H9 (cell line): ENCODE measurements at regions not wholly inside any gene's neighbourhood (a gene's known extent, or its start where the extent isn't known, plus 50 kb on each side); places are given as distances from the start of the nearest gene placed in this dataset.

Source experiments
- DNase-seq: peaks from one replicate; pipeline ENCODE4 v3.0.0-alpha.2; 2017
- H2AFZ ChIP-seq: one replicate; pipeline ENCODE4 v1.6.1; 2013; ENCODE audit warnings: mild to moderate bottlenecking, low read length, control low read depth, moderate library complexity
- H2AK5ac ChIP-seq: 2 replicates; pipeline ENCODE4 v1.6.1; 2013; ENCODE audit warnings: low read length, control low read depth, mixed read lengths; ENCODE audit not compliant: insufficient read length
- H2BK120ac ChIP-seq: one replicate; pipeline ENCODE4 v1.6.1; 2013; ENCODE audit warnings: low read depth, mild to moderate bottlenecking, low read length, control low read depth, inconsistent platforms; ENCODE audit not compliant: poor library complexity, severe bottlenecking
- H2BK12ac ChIP-seq: 2 replicates; pipeline ENCODE4 v1.6.1; 2013; ENCODE audit warnings: low read length, control low read depth, mixed read lengths, low read depth; ENCODE audit not compliant: insufficient read length
- H2BK15ac ChIP-seq: 2 replicates; pipeline ENCODE4 v1.6.1; 2013; ENCODE audit warnings: low read depth, low read length, control low read depth
- H2BK20ac ChIP-seq: one replicate; pipeline ENCODE4 v1.6.1; 2013; ENCODE audit warnings: low read depth, mild to moderate bottlenecking, low read length, control low read depth, inconsistent platforms; ENCODE audit not compliant: poor library complexity, severe bottlenecking
- H2BK5ac ChIP-seq: 2 replicates; pipeline ENCODE4 v1.6.1; 2013; ENCODE audit warnings: low read length, control low read depth, mixed read lengths; ENCODE audit not compliant: insufficient read length
- H3K14ac ChIP-seq: 2 replicates; pipeline ENCODE4 v1.6.1; 2013; ENCODE audit warnings: low read length, control low read depth; ENCODE audit not compliant: insufficient read depth
- H3K18ac ChIP-seq: 2 replicates; pipeline ENCODE4 v1.6.1; 2013; ENCODE audit warnings: low read depth, mild to moderate bottlenecking, mixed read lengths, low read length, control low read depth; ENCODE audit not compliant: insufficient read length
- H3K23ac ChIP-seq: 2 replicates; pipeline ENCODE4 v1.6.1; 2013; ENCODE audit warnings: low read length, control low read depth, mixed read lengths, low read depth; ENCODE audit not compliant: insufficient read length
- H3K23me2 ChIP-seq: 2 replicates; pipeline ENCODE4 v1.6.1; 2013; ENCODE audit warnings: low read depth, mild to moderate bottlenecking, mixed read lengths, low read length, control low read depth; ENCODE audit not compliant: insufficient read length, poor library complexity, severe bottlenecking
- H3K27ac ChIP-seq: 2 replicates; pipeline ENCODE4 v1.5.1; 2013; ENCODE audit warnings: low read length, control low read depth, mixed read lengths, low read depth; ENCODE audit not compliant: insufficient read length
- H3K27me3 ChIP-seq: 2 replicates; pipeline ENCODE4 v1.6.1; 2013; ENCODE audit warnings: low read length, control low read depth, inconsistent platforms; ENCODE audit not compliant: insufficient read depth
- H3K4ac ChIP-seq: 2 replicates; pipeline ENCODE4 v1.6.1; 2013; ENCODE audit warnings: low read depth, mild to moderate bottlenecking, control low read depth, inconsistent platforms, low read length, moderate library complexity
- H3K4me1 ChIP-seq: 2 replicates; pipeline ENCODE4 v1.6.1; 2013; ENCODE audit warnings: low read length, control low read depth, inconsistent platforms; ENCODE audit not compliant: insufficient read depth
- H3K4me2 ChIP-seq: 2 replicates; pipeline ENCODE4 v1.6.1; 2013; ENCODE audit warnings: low read length, control low read depth, mixed read lengths; ENCODE audit not compliant: insufficient read length, insufficient read depth
- H3K56ac ChIP-seq: 2 replicates; pipeline ENCODE4 v1.6.1; 2013; ENCODE audit warnings: low read depth, mild to moderate bottlenecking, mixed read lengths, low read length, control low read depth; ENCODE audit not compliant: insufficient read length
- H3K79me1 ChIP-seq: 2 replicates; pipeline ENCODE4 v1.6.1; 2013; ENCODE audit warnings: low read depth, mild to moderate bottlenecking, moderate library complexity, low read length, control low read depth, inconsistent platforms; ENCODE audit not compliant: insufficient read depth, poor library complexity, severe bottlenecking
- H3K79me2 ChIP-seq: 2 replicates; pipeline ENCODE4 v1.6.1; 2013; ENCODE audit warnings: low read length, control low read depth, inconsistent platforms; ENCODE audit not compliant: insufficient read depth
- H3K9ac ChIP-seq: 2 replicates; pipeline ENCODE4 v1.6.1; 2013; ENCODE audit warnings: low read length, control low read depth, mixed read lengths; ENCODE audit not compliant: insufficient read length; ENCODE audit errors: extremely low read depth
- H3K9me3 ChIP-seq: one replicate; pipeline ENCODE4 v1.6.1; 2013; ENCODE audit warnings: low read depth, low read length, inconsistent platforms; ENCODE audit not compliant: control insufficient read depth
- H3T11ph ChIP-seq: one replicate; pipeline ENCODE4 v1.6.1; 2013; ENCODE audit warnings: mild to moderate bottlenecking, low read length, control low read depth, inconsistent platforms
- H4K20me1 ChIP-seq: one replicate; pipeline ENCODE4 v1.6.1; 2013; ENCODE audit not compliant: control insufficient read depth, insufficient read length, insufficient read depth
- H4K5ac ChIP-seq: 2 replicates; pipeline ENCODE4 v1.6.1; 2013; ENCODE audit warnings: low read depth, mild to moderate bottlenecking, mixed read lengths, low read length, control low read depth; ENCODE audit not compliant: insufficient read length
- H4K8ac ChIP-seq: replicated peaks from 2 replicates; pipeline ENCODE4 v1.6.1; 2013; ENCODE audit warnings: low read length, control low read depth, mixed read lengths, low read depth; ENCODE audit not compliant: insufficient read length
- H4K91ac ChIP-seq: 2 replicates; pipeline ENCODE4 v1.6.1; 2013; ENCODE audit warnings: low read depth, mild to moderate bottlenecking, moderate library complexity, mixed read lengths, low read length, control low read depth; ENCODE audit not compliant: insufficient read length
- H3K27ac Mint-ChIP-seq, 3 experiments: 2 replicates in 2 of 3; 3 replicates in 1 of 3; pipeline ENCODE4 v1.8.0; 2020 to 2021; ENCODE audit warnings: mixed read lengths in 3 of 3, mild to moderate bottlenecking in 1 of 3, moderate library complexity in 1 of 3
- H3K27me3 Mint-ChIP-seq: 2 replicates; pipeline ENCODE4 v1.8.0; 2021; ENCODE audit warnings: low read depth, mild to moderate bottlenecking, moderate library complexity, mixed read lengths
- H3K36me3 Mint-ChIP-seq, 3 experiments: 2 replicates in 2 of 3; 3 replicates in 1 of 3; pipeline ENCODE4 v1.8.0; 2020 to 2021; ENCODE audit warnings: low read depth in 3 of 3, mixed read lengths in 3 of 3; ENCODE audit not compliant: insufficient read depth in 1 of 3
- H3K4me1 Mint-ChIP-seq, 2 experiments: 2 replicates each; pipeline ENCODE4 v1.8.0; 2020; ENCODE audit warnings: mixed read lengths in 2 of 2
- H3K4me3 Mint-ChIP-seq, 2 experiments: 2 replicates in 1 of 2; 3 replicates in 1 of 2; pipeline ENCODE4 v1.8.0; 2020 to 2021; ENCODE audit warnings: mild to moderate bottlenecking in 2 of 2, mixed read lengths in 2 of 2, moderate library complexity in 1 of 2
- H3K9me3 Mint-ChIP-seq, 2 experiments: 2 replicates in 1 of 2; 3 replicates in 1 of 2; pipeline ENCODE4 v1.8.0; 2020; ENCODE audit warnings: mild to moderate bottlenecking in 2 of 2, mixed read lengths in 2 of 2, moderate library complexity in 1 of 2
- CTCF ChIP-seq: fragments of 200-600 bp; sonication (generic); conservative IDR thresholded peaks from 3 replicates; pipeline ENCODE4 v1.8.0; 2021; ENCODE audit warnings: antibody characterized with exemption, mild to moderate bottlenecking
- WGBS: extraction: QIAGEN DNeasy Blood & Tissue Kit; methylation state at CpG from one replicate; pipeline ENCODE4 v1.1.7; 2013; ENCODE audit warnings: missing lambda C conversion rate, low lambda C conversion rate, mixed read lengths; ENCODE audit not compliant: insufficient read length; ENCODE audit errors: extremely low coverage; 5-methylcytosine and 5-hydroxymethylcytosine counted together

- Histone ChIP-seq H2BK15ac (no peak overlapping the region), H3K4me2 (no peak overlapping the region), H2BK12ac (no peak overlapping the region), H3T11ph (no peak overlapping the region), H4K91ac (no peak overlapping the region), H2BK5ac (no peak overlapping the region), H2BK120ac (no peak overlapping the region), H3K23ac (no peak overlapping the region), H3K79me2 (no peaks in the 10 kb centered on the region), H3K4ac (no peak overlapping the region), H2AK5ac (no peak overlapping the region), H3K79me1 (no peaks in the 10 kb centered on the region), H3K23me2 (no peaks in the 10 kb centered on the region), H3K56ac (no peak overlapping the region), H2BK20ac (no peak overlapping the region), H3K27me3 (no peaks in the 10 kb centered on the region), H2AFZ (no peak overlapping the region), H3K18ac (no peak overlapping the region), H3K27ac (no peak overlapping the region), H3K9ac (no peak overlapping the region), H4K20me1 (no peaks in the 10 kb centered on the region), H3K14ac (no peak overlapping the region), H3K9me3 (peaks cover 10% of the 10 kb centered on the region), H4K5ac (no peak overlapping the region), H4K8ac (no peak overlapping the region), H3K4me1 (no peaks in the 10 kb centered on the region)
- Mint-ChIP-seq H3K4me1 (no peaks in the 10 kb centered on the region), H3K27me3 (peaks cover 1% of the 10 kb centered on the region), H3K4me3 (no peak overlapping the region), H3K36me3 (peaks cover 0 to 4% (median 3%) of the 10 kb centered on the region in 3 experiments; a peak in 4 of 7 replicates), H3K9me3 (peaks cover 8 to 12% of the 10 kb centered on the region in 2 experiments), H3K27ac (no peak overlapping the region)
- TF ChIP-seq CTCF = no peak
- no peak for DNase-seq
- no CpG with 5 or more reads among the region's 4 CpGs for WGBS
Measured at GRCh38 chr16:66182592-66182991, 183.9 kb upstream of the CDH5 start.
